Motor neuron (in vitro differentiated cells): ENCODE measurements at regions not wholly inside any gene's neighbourhood (a gene's known extent, or its start where the extent isn't known, plus 50 kb on each side); places are given as distances from the start of the nearest gene placed in this dataset.
A peak's percentile ranks its signal among the peaks of the same experiment; 100 is the strongest.
"Not testable (repeated sequence)": the region's sequence is repeated elsewhere in the genome, so short reads cannot be mapped to it uniquely, and the experiment has no call there.

ENCODE experiments used
- ATAC-seq, 8 experiments: fragments of 200-7000 bp; cut with Tn5 transposase; replicated peaks in 6 of 8; 2 replicates each; pipeline ENCODE4 v1.8.0; 2021; ENCODE audit warnings: mild to moderate bottlenecking in 8 of 8, moderate library complexity in 8 of 8
- H3K27ac ChIP-seq, 2 donors: fragments of 250-450 bp; sonication (Bioruptor Pico); 2 replicates each; pipeline ENCODE4 v1.9.0; 2021; ENCODE audit warnings: antibody characterized with exemption in 2 of 2, mild to moderate bottlenecking in 2 of 2, moderate library complexity in 1 of 2
- H3K4me1 ChIP-seq, 2 donors: fragments of 250-450 bp; sonication (Bioruptor Pico); replicated peaks in 1 of 2; 2 replicates each; pipeline ENCODE4 v1.6.1; 2021; ENCODE audit warnings: antibody characterized with exemption in 2 of 2, mild to moderate bottlenecking in 2 of 2, moderate library complexity in 1 of 2
- H3K4me3 ChIP-seq, 5 donors: fragments of 250-450 bp; sonication (Bioruptor Pico); 2 replicates each; pipeline ENCODE4 v1.9.0; 2021; ENCODE audit warnings: antibody characterized with exemption in 5 of 5, mild to moderate bottlenecking in 5 of 5, moderate library complexity in 4 of 5
- WGBS, 10 experiments: fragments of 450-650 bp; shearing (Covaris generic); methylation state at CpG; one replicate each; pipeline ENCODE4 v1.0.0; 2022; 5-methylcytosine and 5-hydroxymethylcytosine counted together
- in situ Hi-C, 9 experiments: fragments of 400-800 bp; cut with MboI; loops; one replicate each; pipeline ENCODE4 v1.15.0; 2021; ENCODE audit warnings: low sequenced_read_pairs in 9 of 9, low pct_unique_long_range_greater_than_20kb in 2 of 9; ENCODE audit not compliant: unreplicated experiment in 9 of 9

GRCh38 chr9:25845867-25846266 is 167.6 kb upstream of the TUSC1 start:
- 17 to 100% (median 92%) methylated on average over 1 of the region's 1 CpG; no CpG with 5 or more reads in 4 of the 10 experiments for WGBS, 10 experiments
- ATAC-seq, result no peak
- no peak overlapping the region for H3K4me3 ChIP-seq

GRCh38 chr9:25830381-25830780 is 152.1 kb upstream of the TUSC1 start:
- Histone ChIP-seq H3K4me1 (no peaks in the 10 kb centered on the region), H3K4me3 (no peak overlapping the region), H3K27ac (no peak overlapping the region)
- in situ Hi-C loops, result loop anchor here in 1 of 9 experiments (25.0 kb wide), 1 partner anchor 93 kb away; no protein-coding TSS in a partner anchor
- 13 to 97% (median 91%) methylated on average over 2 to 7 of the region's 7 CpGs; no CpG with 5 or more reads in 2 of the 10 experiments for WGBS, 10 experiments
- no peak for ATAC-seq

More at GRCh38 chr9:25845867-25846266, 167.6 kb upstream of the TUSC1 start:
- Histone ChIP-seq H3K27ac (no peak overlapping the region), H3K4me1 (no peaks in the 10 kb centered on the region)
- in situ Hi-C loops, result loop anchor here in 1 of 9 experiments (25.0 kb wide), 1 partner anchor 109 kb away; no protein-coding TSS in a partner anchor

- H3K27ac ChIP-seq, result no peak overlapping the region
- no peak for ATAC-seq
- 0 to 60% (median 43%) methylated on average over 1 of the region's 1 CpG; no CpG with 5 or more reads in 5 of the 10 experiments for WGBS, 10 experiments
- no peaks in the 10 kb centered on the region for H3K4me1 ChIP-seq
- no peak overlapping the region for H3K4me3 ChIP-seq
- in situ Hi-C loops, result loop anchor here in 1 of 9 experiments (25.0 kb wide), 1 partner anchor 90 kb away; no protein-coding TSS in a partner anchor
These were observed 149.4 kb upstream of the TUSC1 start for GRCh38 chr9:25827626-25828025.

- Histone ChIP-seq H3K27ac (no peak overlapping the region), H3K4me3 (no peak overlapping the region), H3K4me1 (peaks cover 6 to 8% of the 10 kb centered on the region in 2 donors)
- WGBS, 10 experiments, result 0 to 100% (median 92%) methylated on average over 1 to 3 of the region's 3 CpGs; no CpG with 5 or more reads in 3 of the 10 experiments
- peak in 2 of 8 experiments; percentile 35 to 92 for ATAC-seq
- in situ Hi-C loops, result no loop called here
These were observed 138.2 kb upstream of the TUSC1 start for GRCh38 chr9:25816439-25816838.

GRCh38 chr9:25814023-25814422 is 135.8 kb upstream of the TUSC1 start:
- Histone ChIP-seq H3K4me3 (no peak overlapping the region), H3K27ac (no peak overlapping the region), H3K4me1 (peaks cover 6 to 8% of the 10 kb centered on the region in 2 donors)
- ATAC-seq, result no peak
- in situ Hi-C loops, result no loop called here

- Histone ChIP-seq H3K4me3 (no peak overlapping the region), H3K4me1 (peaks cover 6 to 8% of the 10 kb centered on the region in 2 donors), H3K27ac (no peak overlapping the region)
- ATAC-seq, result peak in 4 of 8 experiments; percentile 38 to 53 (median 40)
- in situ Hi-C loops, result no loop called here
- WGBS, 10 experiments, result 0 to 60% (median 29%) methylated on average over 1 to 2 of the region's 2 CpGs; no CpG with 5 or more reads in 7 of the 10 experiments
These were observed 135.2 kb upstream of the TUSC1 start for GRCh38 chr9:25813478-25813877.

- H3K4me3 ChIP-seq, result no peak overlapping the region
- ATAC-seq, result no peak
These were observed 130.3 kb upstream of the TUSC1 start for GRCh38 chr9:25808554-25808953.

GRCh38 chr9:25804856-25805255 is 126.6 kb upstream of the TUSC1 start:
- Histone ChIP-seq H3K27ac (no peak overlapping the region), H3K4me3 (no peak overlapping the region), H3K4me1 (peaks cover 0 to 7% of the 10 kb centered on the region in 2 donors)
- in situ Hi-C loops, result no loop called here
- ATAC-seq, result no peak

More at GRCh38 chr9:25808554-25808953, 130.3 kb upstream of the TUSC1 start:
- 0 to 100% (median 76%) methylated on average over 1 of the region's 1 CpG; no CpG with 5 or more reads in 2 of the 10 experiments for WGBS, 10 experiments
- Histone ChIP-seq H3K27ac (no peak overlapping the region), H3K4me1 (peaks cover 5 to 7% of the 10 kb centered on the region in 2 donors)
- in situ Hi-C loops, result no loop called here

- ATAC-seq, H3K4me1 ChIP-seq, H3K4me3 ChIP-seq, H3K27ac ChIP-seq, in situ Hi-C loops: not testable (repeated sequence)
- 24 to 100% (median 91%) methylated on average over 1 to 3 of the region's 3 CpGs; no CpG with 5 or more reads in 2 of the 10 experiments for WGBS, 10 experiments
These were observed 123.7 kb upstream of the TUSC1 start for GRCh38 chr9:25801989-25802388.

- no peak overlapping the region for H3K27ac ChIP-seq
- in situ Hi-C loops, result no loop called here
- 52 to 100% (median 93%) methylated on average over 2 to 4 of the region's 4 CpGs; no CpG with 5 or more reads in 3 of the 10 experiments for WGBS, 10 experiments
- no peak overlapping the region for H3K4me3 ChIP-seq
- H3K4me1 ChIP-seq, result no peaks in the 10 kb centered on the region
- no peak for ATAC-seq
These were observed 95.6 kb upstream of the TUSC1 start for GRCh38 chr9:25773805-25774204.

GRCh38 chr9:25755951-25756350 is 77.7 kb upstream of the TUSC1 start:
- Histone ChIP-seq H3K4me3 (no peak overlapping the region), H3K4me1 (peaks cover 0 to 2% of the 10 kb centered on the region in 2 donors), H3K27ac (no peak overlapping the region)
- WGBS, 10 experiments, result 0 to 100% (median 92%) methylated on average over 1 of the region's 1 CpG
- in situ Hi-C loops, result no loop called here
- no peak for ATAC-seq

- in situ Hi-C loops, result no loop called here
- peaks cover 0 to 2% of the 10 kb centered on the region in 2 donors for H3K4me1 ChIP-seq
- WGBS, 10 experiments, result 17 to 100% (median 87%) methylated on average over 1 to 5 of the region's 5 CpGs; no CpG with 5 or more reads in 1 of the 10 experiments
These were observed 74.2 kb upstream of the TUSC1 start for GRCh38 chr9:25752398-25752797.

GRCh38 chr9:25742256-25742655 is 64.0 kb upstream of the TUSC1 start:
- peaks cover 13 to 23% of the 10 kb centered on the region in 2 donors for H3K4me1 ChIP-seq
- in situ Hi-C loops, result loop anchor here in 1 of 9 experiments (25.0 kb wide), 1 partner anchor 95 kb away; no protein-coding TSS in a partner anchor
- H3K4me3 ChIP-seq, result no peak overlapping the region
- H3K27ac ChIP-seq, result no peak overlapping the region
- WGBS, 10 experiments, result 0 to 71% (median 0%) methylated on average over 2 to 3 of the region's 3 CpGs; no CpG with 5 or more reads in 4 of the 10 experiments
- peak in 5 of 8 experiments; percentile 97 to 99 (median 98) for ATAC-seq

More at GRCh38 chr9:25752398-25752797, 74.2 kb upstream of the TUSC1 start:
- Histone ChIP-seq H3K4me3 (no peak overlapping the region), H3K27ac (no peak overlapping the region)
- ATAC-seq, result peak in 5 of 8 experiments; percentile 14 to 93 (median 54)
